ENCODE measurements at regions not wholly inside any gene's neighbourhood (a gene's known extent, or its start where the extent isn't known, plus 50 kb on each side); places are given as distances from the start of the nearest gene placed in this dataset.

DNA sequence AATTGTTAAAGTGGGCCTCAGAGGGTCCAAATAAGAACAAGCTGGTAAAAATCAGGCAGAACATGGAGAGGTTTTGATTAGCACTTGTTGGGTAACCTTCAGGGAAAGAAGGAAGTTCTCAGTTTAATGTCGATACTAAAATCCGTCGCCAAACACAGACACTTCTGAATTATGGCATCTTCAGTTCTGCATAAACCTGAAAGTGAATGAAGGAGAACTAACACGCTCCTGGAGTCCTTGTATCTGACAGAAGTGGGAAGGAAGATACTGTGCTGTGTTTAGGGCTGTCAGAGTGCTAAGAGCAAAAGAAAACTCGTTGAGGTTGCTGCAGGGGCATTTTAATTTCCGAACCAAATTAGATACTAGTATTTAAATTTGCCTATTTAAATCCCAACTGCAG, 106.2 kb downstream of the TMA16 start:
- Histone ChIP-seq H3K4me3 (no peak overlapping the region), H3K27ac (no peak overlapping the region), H3K27me3 (ENCODE audit: insufficient read depth in 3 of 3, low read length in 2 of 3) (no peaks in the 10 kb centered on the region), H3K9me3 (no peaks in the 10 kb centered on the region), H3K36me3 (ENCODE audit: insufficient read depth in 1 of 2, low read depth in 1 of 2) (no peaks in the 10 kb centered on the region), H3K4me1 (no peaks in the 10 kb centered on the region)
- intact Hi-C loops (cut with DNase I), result no loop called here
- no peak for DNase-seq
- TF ChIP-seq, protein P1, sequence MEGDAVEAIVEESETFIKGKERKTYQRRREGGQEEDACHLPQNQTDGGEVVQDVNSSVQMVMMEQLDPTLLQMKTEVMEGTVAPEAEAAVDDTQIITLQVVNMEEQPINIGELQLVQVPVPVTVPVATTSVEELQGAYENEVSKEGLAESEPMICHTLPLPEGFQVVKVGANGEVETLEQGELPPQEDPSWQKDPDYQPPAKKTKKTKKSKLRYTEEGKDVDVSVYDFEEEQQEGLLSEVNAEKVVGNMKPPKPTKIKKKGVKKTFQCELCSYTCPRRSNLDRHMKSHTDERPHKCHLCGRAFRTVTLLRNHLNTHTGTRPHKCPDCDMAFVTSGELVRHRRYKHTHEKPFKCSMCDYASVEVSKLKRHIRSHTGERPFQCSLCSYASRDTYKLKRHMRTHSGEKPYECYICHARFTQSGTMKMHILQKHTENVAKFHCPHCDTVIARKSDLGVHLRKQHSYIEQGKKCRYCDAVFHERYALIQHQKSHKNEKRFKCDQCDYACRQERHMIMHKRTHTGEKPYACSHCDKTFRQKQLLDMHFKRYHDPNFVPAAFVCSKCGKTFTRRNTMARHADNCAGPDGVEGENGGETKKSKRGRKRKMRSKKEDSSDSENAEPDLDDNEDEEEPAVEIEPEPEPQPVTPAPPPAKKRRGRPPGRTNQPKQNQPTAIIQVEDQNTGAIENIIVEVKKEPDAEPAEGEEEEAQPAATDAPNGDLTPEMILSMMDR (IDR thresholded peaks at IDR 0.05), result no peak
- WGBS, 3 donors, result 65 to 66% (median 66%) methylated on average over 6 of the region's 6 CpGs
- no peak for ATAC-seq

GRCh38 chr4:163603257-163603656, 108.8 kb downstream of the TMA16 start:
- Histone ChIP-seq H3K4me3 (no peak overlapping the region), H3K4me1 (no peaks in the 10 kb centered on the region), H3K27ac (no peak overlapping the region), H3K27me3 (ENCODE audit: insufficient read depth in 3 of 3, low read length in 2 of 3) (no peaks in the 10 kb centered on the region), H3K36me3 (ENCODE audit: insufficient read depth in 1 of 2, low read depth in 1 of 2) (no peaks in the 10 kb centered on the region), H3K9me3 (no peaks in the 10 kb centered on the region)
- no peak for ATAC-seq
- TF ChIP-seq, protein P1 (IDR thresholded peaks at IDR 0.05), result no peak
- 61 to 63% (median 63%) methylated on average over 5 of the region's 5 CpGs for WGBS, 3 donors
- no peak for DNase-seq
- intact Hi-C loops (cut with DNase I), result no loop called here

DNA sequence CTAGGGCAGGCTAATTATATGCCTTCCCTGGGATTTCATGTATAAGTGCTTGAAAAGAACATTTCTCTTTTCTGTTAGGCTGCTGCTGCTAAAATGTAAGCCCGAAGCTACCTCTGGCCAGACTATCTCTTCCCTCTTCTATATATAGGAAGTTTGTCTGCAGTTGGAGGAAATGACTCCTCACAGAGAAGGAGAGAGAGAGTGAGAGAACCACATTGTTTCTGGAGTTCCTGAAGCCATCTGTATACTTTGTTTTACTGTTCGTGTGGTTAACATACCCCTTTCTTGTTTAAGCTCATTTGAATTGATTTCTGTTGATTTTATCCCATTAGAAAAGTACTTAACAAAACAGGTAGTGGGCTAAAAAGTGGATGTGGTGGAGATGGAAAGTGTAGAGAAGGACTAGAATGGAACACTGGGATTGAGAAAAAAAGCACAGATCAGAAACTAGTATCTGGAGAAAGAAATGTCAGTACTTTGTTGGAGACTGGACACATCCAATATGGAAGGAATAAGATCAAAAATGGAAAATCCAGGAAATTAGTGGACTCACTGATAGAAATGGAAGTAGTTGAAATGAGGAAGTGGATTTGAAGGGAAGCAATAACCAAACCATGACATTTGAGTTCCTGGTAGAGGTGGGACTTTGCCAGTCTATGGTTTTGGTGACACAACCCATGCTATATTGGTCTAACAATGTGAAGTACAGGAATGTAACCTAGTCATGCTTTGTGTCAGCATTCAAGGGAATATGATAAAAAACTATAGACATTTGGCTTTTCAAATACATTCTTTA, 112.6 kb downstream of the TMA16 start:
- 62 to 74% (median 69%) methylated on average over 2 of the region's 2 CpGs for WGBS, 3 donors
- TF ChIP-seq, protein P1 (IDR thresholded peaks at IDR 0.05), result no peak
- intact Hi-C loops (cut with DNase I), result no loop called here
- ATAC-seq, result no peak
- Histone ChIP-seq H3K9me3 (no peaks in the 10 kb centered on the region), H3K36me3 (ENCODE audit: insufficient read depth in 1 of 2, low read depth in 1 of 2) (no peaks in the 10 kb centered on the region), H3K4me3 (no peak overlapping the region), H3K27me3 (ENCODE audit: insufficient read depth in 3 of 3, low read length in 2 of 3) (no peaks in the 10 kb centered on the region), H3K4me1 (no peaks in the 10 kb centered on the region), H3K27ac (no peak overlapping the region)
- DNase-seq, result no peak

DNA sequence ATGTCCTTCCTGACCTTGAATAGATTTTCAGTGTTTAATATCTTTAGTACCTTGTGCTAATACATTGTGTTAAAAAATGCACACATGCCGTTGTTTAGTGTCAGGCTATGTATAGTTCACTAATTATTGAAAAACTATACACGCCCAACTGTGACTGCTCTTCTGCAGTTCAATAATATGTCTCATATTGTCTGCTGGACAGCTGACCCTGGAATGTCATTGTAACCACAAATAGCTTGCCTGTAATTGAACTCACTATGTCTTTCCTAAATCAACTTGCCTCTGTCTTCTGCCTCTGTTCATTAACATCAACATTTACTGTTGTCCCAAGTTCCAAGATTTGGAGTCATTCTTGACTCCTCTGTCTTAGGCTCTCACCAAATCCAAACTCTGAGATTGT, 114.5 kb downstream of the TMA16 start:
- TF ChIP-seq, protein P1 (IDR thresholded peaks at IDR 0.05), result no peak
- Histone ChIP-seq H3K4me1 (no peaks in the 10 kb centered on the region), H3K36me3 (ENCODE audit: insufficient read depth in 1 of 2, low read depth in 1 of 2) (no peaks in the 10 kb centered on the region), H3K9me3 (no peaks in the 10 kb centered on the region), H3K27me3 (ENCODE audit: insufficient read depth in 3 of 3, low read length in 2 of 3) (no peaks in the 10 kb centered on the region), H3K27ac (no peak overlapping the region), H3K4me3 (no peak overlapping the region)
- intact Hi-C loops (cut with DNase I), result no loop called here
- no peak for ATAC-seq
- DNase-seq, result no peak
- WGBS, 3 donors, result 77 to 86% (median 81%) methylated on average over 2 of the region's 2 CpGs

- intact Hi-C loops (cut with DNase I), result no loop called here
- 60 to 62% (median 60%) methylated on average over 4 of the region's 4 CpGs for WGBS, 3 donors
- H3K4me3 ChIP-seq, result peak overlapping the region; percentile 19
These were observed 116.2 kb downstream of the TMA16 start for GRCh38 chr4:163610648-163611047.

More at GRCh38 chr4:163610648-163611047, 116.2 kb downstream of the TMA16 start:
- Histone ChIP-seq H3K36me3 (ENCODE audit: insufficient read depth in 1 of 2, low read depth in 1 of 2) (no peaks in the 10 kb centered on the region), H3K27me3 (ENCODE audit: insufficient read depth in 3 of 3, low read length in 2 of 3) (no peaks in the 10 kb centered on the region), H3K4me1 (no peaks in the 10 kb centered on the region), H3K27ac (no peak overlapping the region), H3K9me3 (no peaks in the 10 kb centered on the region)
- TF ChIP-seq, protein P1 (IDR thresholded peaks at IDR 0.05), result no peak
- no peak for DNase-seq
- no peak for ATAC-seq

All from psoas muscle (tissue), 7 donors.